HCT116 (cell line): ENCODE measurements at regions not wholly inside any gene's neighbourhood (a gene's known extent, or its start where the extent isn't known, plus 50 kb on each side); places are given as distances from the start of the nearest gene placed in this dataset.
"Not testable (repeated sequence)": the region's sequence is repeated elsewhere in the genome, so short reads cannot be mapped to it uniquely, and the experiment has no call there.

Source experiments
- ATAC-seq: fragments of 200-7000 bp; cut with Tn5 transposase; 2 replicates; pipeline ENCODE4 v1.9.1; 2020; ENCODE audit warnings: mild to moderate bottlenecking, moderate library complexity
- BruUV-seq: library from RNA; stranded (reverse); fragments of 400-500 nt; replicated peaks from 2 replicates; lab custom pipeline; 2021; lab: Mats Ljungman, UMichigan
- CTCF ChIA-PET: fragments of 300-600 bp; sonication (Branson Sonifier 250); formaldehyde crosslinking; loops from one replicate; lab custom pipeline; 2021; ENCODE audit warnings: antibody characterized with exemption; lab: Charles Lee
- POLR2A ChIA-PET: fragments of 300-600, 350-600 bp; sonication (Branson Sonifier 250); formaldehyde crosslinking; loops from one replicate; lab custom pipeline; 2021; ENCODE audit warnings: antibody characterized with exemption; lab: Charles Lee
- RAD21 ChIA-PET, 2 experiments: fragments of 300-600 bp; sonication (Branson Sonifier 250); formaldehyde crosslinking; loops; one replicate each; lab custom pipeline; 2023; ENCODE audit warnings: low total read pairs in 2 of 2; ENCODE audit not compliant: uncharacterized antibody in 2 of 2, unreplicated experiment in 2 of 2, low non-redundant PET in 1 of 2; lab: Charles Lee
- DNase-seq: peaks from one replicate; pipeline ENCODE4 v3.0.0-alpha.2; 2010; ENCODE audit warnings: low read depth, low spot score
- H2AFZ ChIP-seq: fragments of 200-600 bp; shearing (Covaris generic), sonication (generic); 2 replicates; pipeline ENCODE4 v1.6.1; 2017; ENCODE audit warnings: low read depth, mixed run types, mixed read lengths, antibody characterized with exemption, low read length; ENCODE audit not compliant: poor library complexity, severe bottlenecking
- H3K27ac ChIP-seq: 2 replicates; pipeline ENCODE4 v1.5.1; 2012; ENCODE audit warnings: low read depth, low read length
- H3K27me3 ChIP-seq: fragments of 200-600 bp; sonication (generic); 2 replicates; pipeline ENCODE4 v1.6.1; 2016; ENCODE audit warnings: mixed run types, low read length, mixed read lengths; ENCODE audit not compliant: insufficient read depth
- H3K36me3 ChIP-seq, 2 experiments: fragments of 200-500 bp in 1 of 2; fragments of 200-600 bp in 1 of 2; sonication (Bioruptor generic) in 1 of 2; sonication (generic) in 1 of 2; 2 replicates each; pipeline versions ENCODE4 v1.5.1 to v1.6.1; 2014 to 2016; ENCODE audit warnings: low read length in 2 of 2, inconsistent platforms in 1 of 2, mixed read lengths in 1 of 2, mixed run types in 1 of 2; ENCODE audit not compliant: insufficient read depth in 2 of 2, control insufficient read depth in 1 of 2
- H3K4me1 ChIP-seq, 2 experiments: fragments of 200-600 bp in 1 of 2; sonication (generic) in 1 of 2; 2 replicates each; pipeline versions ENCODE4 v1.5.1 to v1.6.1; 2012 to 2017; ENCODE audit warnings: low read length in 2 of 2, inconsistent platforms in 1 of 2, mild to moderate bottlenecking in 1 of 2, mixed read lengths in 1 of 2, mixed run types in 1 of 2, moderate library complexity in 1 of 2; ENCODE audit not compliant: insufficient read depth in 2 of 2, control insufficient read depth in 1 of 2
- H3K4me2 ChIP-seq: fragments of 200-600 bp; sonication (generic); 2 replicates; pipeline ENCODE4 v1.6.1; 2017; ENCODE audit warnings: mixed run types, low read length, mixed read lengths
- H3K4me3 ChIP-seq, 2 experiments: fragments of 200-600 bp in 1 of 2; sonication (generic) in 1 of 2; replicated peaks in 1 of 2; 2 replicates each; pipeline ENCODE4 v1.5.1; 2011 to 2016; ENCODE audit warnings: low read length in 2 of 2, control low read depth in 1 of 2, low read depth in 1 of 2, mild to moderate bottlenecking in 1 of 2, mixed read lengths in 1 of 2, mixed run types in 1 of 2
- H3K79me2 ChIP-seq: fragments of 200-600 bp; sonication (generic); 2 replicates; pipeline ENCODE4 v1.6.1; 2017; ENCODE audit warnings: mild to moderate bottlenecking, mixed run types, low read length, moderate library complexity, mixed read lengths; ENCODE audit not compliant: insufficient read depth
- H3K9ac ChIP-seq: fragments of 200-600 bp; sonication (generic); 2 replicates; pipeline ENCODE4 v1.6.1; 2016; ENCODE audit warnings: low read length, mixed read lengths
- H3K9me2 ChIP-seq: fragments of 200-600 bp; sonication (generic), shearing (Covaris generic); 2 replicates; pipeline ENCODE4 v1.6.1; 2017; ENCODE audit warnings: mixed run types, mild to moderate bottlenecking, moderate library complexity; ENCODE audit not compliant: insufficient read depth
- H3K9me3 ChIP-seq, 2 experiments: fragments of 200-500 bp in 1 of 2; fragments of 200-600 bp in 1 of 2; sonication (Bioruptor generic) in 1 of 2; sonication (generic) in 1 of 2; 2 replicates each; pipeline ENCODE4 v1.6.1; 2014 to 2017; ENCODE audit warnings: low read length in 2 of 2, mixed read lengths in 2 of 2, inconsistent platforms in 1 of 2, low read depth in 1 of 2, mild to moderate bottlenecking in 1 of 2, mixed run types in 1 of 2, moderate library complexity in 1 of 2; ENCODE audit not compliant: control insufficient read depth in 1 of 2, insufficient read depth in 1 of 2
- H4K20me1 ChIP-seq: fragments of 200-600 bp; sonication (generic), shearing (Covaris generic); 2 replicates; pipeline ENCODE4 v1.6.1; 2017; ENCODE audit warnings: mixed run types, mild to moderate bottlenecking, moderate library complexity; ENCODE audit not compliant: insufficient read depth
- intact Hi-C: fragments of 100-400 bp; cut with micrococcal nuclease; formaldehyde crosslinking; loops from 2 replicates; pipeline ENCODE4 v1.10.0; 2022

GRCh38 chr4:131730574-131730973, 1418.5 kb upstream of the PCDH10 start:
- H4K20me1 ChIP-seq, H3K9me3 ChIP-seq, intact Hi-C loops, H3K4me1 ChIP-seq, H3K27ac ChIP-seq, CTCF ChIA-PET, BruUV-seq, POLR2A ChIA-PET, H3K4me2 ChIP-seq, H2AFZ ChIP-seq, H3K27me3 ChIP-seq, RAD21 ChIA-PET, H3K79me2 ChIP-seq, DNase-seq, H3K36me3 ChIP-seq, ATAC-seq, H3K9me2 ChIP-seq, H3K4me3 ChIP-seq, H3K9ac ChIP-seq: not testable (repeated sequence)

DNA sequence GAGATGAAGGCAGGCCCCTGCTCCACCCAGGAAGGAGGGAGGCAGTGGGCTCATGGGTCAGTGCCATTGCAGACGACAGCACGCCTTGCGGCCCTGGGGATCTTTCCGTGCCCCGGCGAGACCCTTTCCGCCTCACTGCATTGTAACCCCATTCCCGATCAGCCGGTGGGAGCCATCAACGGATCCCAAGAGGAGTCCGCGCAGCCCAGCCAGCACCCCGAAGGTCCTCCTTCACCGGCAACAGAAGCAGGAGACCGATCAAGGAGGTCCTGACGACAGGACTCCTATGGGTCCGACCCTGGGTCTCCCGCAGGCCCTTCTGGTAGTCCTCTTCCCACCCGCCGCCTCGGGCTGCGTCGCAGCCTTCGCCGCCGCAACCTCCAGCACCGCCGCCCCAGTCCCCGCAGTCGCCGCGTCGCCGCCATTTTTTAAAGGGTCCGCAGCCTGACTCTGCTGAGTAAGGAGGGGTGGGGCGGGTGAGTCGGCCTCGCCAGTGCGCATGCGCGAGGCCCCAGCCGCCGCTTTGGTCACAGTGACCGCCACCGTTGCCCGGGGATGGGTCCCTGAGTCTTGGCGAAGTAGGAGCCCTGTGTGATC, 1417.0 kb upstream of the PCDH10 start:
- H3K36me3 ChIP-seq, BruUV-seq, DNase-seq, CTCF ChIA-PET, H3K4me3 ChIP-seq, H3K27me3 ChIP-seq, H3K4me1 ChIP-seq, H2AFZ ChIP-seq, H3K9me3 ChIP-seq, intact Hi-C loops, H4K20me1 ChIP-seq, H3K4me2 ChIP-seq, ATAC-seq, H3K9ac ChIP-seq, H3K79me2 ChIP-seq, RAD21 ChIA-PET, H3K27ac ChIP-seq, POLR2A ChIA-PET, H3K9me2 ChIP-seq: not testable (repeated sequence)

- DNase-seq, H3K9me2 ChIP-seq, H4K20me1 ChIP-seq, H2AFZ ChIP-seq, H3K9ac ChIP-seq, RAD21 ChIA-PET, intact Hi-C loops, H3K27me3 ChIP-seq, H3K4me2 ChIP-seq, ATAC-seq, H3K4me1 ChIP-seq, H3K27ac ChIP-seq, POLR2A ChIA-PET, CTCF ChIA-PET, H3K9me3 ChIP-seq, BruUV-seq, H3K79me2 ChIP-seq, H3K36me3 ChIP-seq, H3K4me3 ChIP-seq: not testable (repeated sequence)
These were observed 1414.8 kb upstream of the PCDH10 start for GRCh38 chr4:131734321-131734720.

GRCh38 chr4:131734851-131735385, 1414.2 kb upstream of the PCDH10 start:
- H3K4me3 ChIP-seq, H3K4me1 ChIP-seq, RAD21 ChIA-PET, H3K4me2 ChIP-seq, H2AFZ ChIP-seq, BruUV-seq, intact Hi-C loops, H3K36me3 ChIP-seq, H3K79me2 ChIP-seq, H3K27me3 ChIP-seq, H3K27ac ChIP-seq, POLR2A ChIA-PET, ATAC-seq, H3K9ac ChIP-seq, CTCF ChIA-PET, DNase-seq, H3K9me2 ChIP-seq, H3K9me3 ChIP-seq, H4K20me1 ChIP-seq: not testable (repeated sequence)
